H1 (cell line): ENCODE measurements at regions not wholly inside any gene's neighbourhood (a gene's known extent, or its start where the extent isn't known, plus 50 kb on each side); places are given as distances from the start of the nearest gene placed in this dataset.

Experiments
- CTCF ChIA-PET: fragments of 300-600 bp; sonication (Branson Sonifier 250); formaldehyde crosslinking; loops from one replicate; lab custom pipeline; 2021; ENCODE audit not compliant: partially characterized antibody; lab: Charles Lee
- POLR2A ChIA-PET: fragments of 300-600 bp; sonication (Branson Sonifier 250); formaldehyde crosslinking; loops from one replicate; lab custom pipeline; 2021; ENCODE audit warnings: inconsistent platforms; ENCODE audit not compliant: partially characterized antibody; lab: Charles Lee
- DNase-seq, 2 experiments: peaks; one replicate each; pipeline versions ENCODE4 v3.0.0 to v3.0.0-alpha.2; 2010 to 2022; ENCODE audit warnings: low spot score in 2 of 2, low read depth in 1 of 2, mixed read lengths in 1 of 2
- FAIRE-seq: peaks from 2 replicates; lab custom pipeline; 2011; peaks lifted over from hg19 to GRCh38; lab: Jason Lieb, UNC
- H2AFZ ChIP-seq: 2 replicates; pipeline ENCODE4 v1.8.1; 2012; ENCODE audit warnings: low read length, inconsistent platforms
- H2AK5ac ChIP-seq: 2 replicates; pipeline ENCODE4 v1.6.1; 2013; ENCODE audit warnings: low read depth, low read length
- H2BK120ac ChIP-seq: replicated peaks from 2 replicates; pipeline ENCODE3; 2013; ENCODE audit warnings: low read depth, low read length, inconsistent platforms
- H2BK12ac ChIP-seq: 2 replicates; pipeline ENCODE4 v1.6.1; 2013; ENCODE audit warnings: low read depth, low read length
- H2BK15ac ChIP-seq: 2 replicates; pipeline ENCODE4 v1.6.1; 2013; ENCODE audit warnings: low read length
- H2BK20ac ChIP-seq: 2 replicates; pipeline ENCODE4 v1.6.1; 2013; ENCODE audit warnings: low read length
- H2BK5ac ChIP-seq: 2 replicates; pipeline ENCODE4 v1.6.1; 2013; ENCODE audit warnings: low read depth, low read length
- H3K14ac ChIP-seq: 2 replicates; pipeline ENCODE4 v1.6.1; 2013; ENCODE audit warnings: inconsistent platforms; ENCODE audit not compliant: insufficient read length
- H3K18ac ChIP-seq: 2 replicates; pipeline ENCODE4 v1.6.1; 2013; ENCODE audit warnings: low read length; ENCODE audit errors: extremely low read depth
- H3K23ac ChIP-seq: 2 replicates; pipeline ENCODE4 v1.6.1; 2013; ENCODE audit warnings: inconsistent platforms; ENCODE audit not compliant: insufficient read length
- H3K23me2 ChIP-seq: 2 replicates; pipeline ENCODE4 v1.6.1; 2013; ENCODE audit warnings: low read depth, low read length
- H3K27ac ChIP-seq: 2 replicates; pipeline ENCODE4 v1.6.1; 2011; ENCODE audit warnings: low read depth, low read length, inconsistent platforms
- H3K27me3 ChIP-seq, 4 experiments: replicated peaks in 1 of 4; 1 replicate in 1 of 4; 2 replicates in 3 of 4; pipeline versions ENCODE4 v1.6.1 to v1.8.1; 2011 to 2013; ENCODE audit warnings: low read length in 3 of 4, mild to moderate bottlenecking in 3 of 4, inconsistent platforms in 2 of 4, mixed read lengths in 2 of 4, moderate library complexity in 1 of 4; ENCODE audit not compliant: control insufficient read depth in 3 of 4, insufficient read depth in 3 of 4; ENCODE audit errors: extremely low read depth in 1 of 4
- H3K36me3 ChIP-seq, 4 experiments: 2 replicates each; pipeline versions ENCODE4 v1.6.1 to v1.8.1; 2011 to 2013; ENCODE audit warnings: mild to moderate bottlenecking in 4 of 4, low read length in 3 of 4, moderate library complexity in 2 of 4, control low read depth in 1 of 4, inconsistent platforms in 1 of 4; ENCODE audit not compliant: insufficient read depth in 4 of 4, control insufficient read depth in 2 of 4
- H3K4ac ChIP-seq: replicated peaks from 2 replicates; pipeline ENCODE3; 2013; ENCODE audit warnings: low read length, low read depth, mixed read lengths, inconsistent platforms; ENCODE audit not compliant: insufficient read length
- H3K4me1 ChIP-seq, 4 experiments: replicated peaks in 1 of 4; 1 replicate in 1 of 4; 2 replicates in 3 of 4; pipeline versions ENCODE4 v1.6.1 to v1.8.1; 2011 to 2013; ENCODE audit warnings: low read length in 3 of 4, inconsistent platforms in 2 of 4, mixed read lengths in 1 of 4; ENCODE audit not compliant: insufficient read depth in 4 of 4, control insufficient read depth in 3 of 4
- H3K4me2 ChIP-seq, 2 experiments: 2 replicates each; pipeline versions ENCODE4 v1.6.1 to v1.8.1; 2011 to 2013; ENCODE audit warnings: low read depth in 2 of 2, low read length in 2 of 2, control low read depth in 1 of 2, inconsistent platforms in 1 of 2, mild to moderate bottlenecking in 1 of 2; ENCODE audit not compliant: insufficient read depth in 1 of 2
- H3K4me3 ChIP-seq, 4 experiments: fragments of 200-600, 300-600 bp in 1 of 4; sonication (generic), shearing (Covaris generic), sonication (Bioruptor Twin) in 1 of 4; 2 replicates each; pipeline versions ENCODE4 v1.5.1 to v1.8.1; 2011 to 2016; ENCODE audit warnings: low read length in 4 of 4, low read depth in 3 of 4, control low read depth in 2 of 4, inconsistent platforms in 2 of 4, mild to moderate bottlenecking in 2 of 4, mixed read lengths in 1 of 4, moderate library complexity in 1 of 4; ENCODE audit not compliant: insufficient read depth in 2 of 4; ENCODE audit errors: extremely low read depth in 1 of 4
- H3K56ac ChIP-seq: replicated peaks from 2 replicates; pipeline ENCODE3; 2013; ENCODE audit warnings: low read depth, mild to moderate bottlenecking, mixed read lengths, low read length, inconsistent platforms; ENCODE audit not compliant: insufficient read length
- H3K79me1 ChIP-seq: 2 replicates; pipeline ENCODE4 v1.6.1; 2013; ENCODE audit warnings: low read depth, low read length, control low read depth
- H3K79me2 ChIP-seq, 2 experiments: 2 replicates each; pipeline versions ENCODE4 v1.6.1 to v1.8.1; 2012 to 2013; ENCODE audit warnings: low read length in 2 of 2, mild to moderate bottlenecking in 2 of 2, inconsistent platforms in 1 of 2; ENCODE audit not compliant: insufficient read depth in 2 of 2, control insufficient read depth in 1 of 2
- H3K9ac ChIP-seq, 4 experiments: replicated peaks in 1 of 4; 1 replicate in 1 of 4; 2 replicates in 3 of 4; pipeline versions ENCODE4 v1.6.1 to v1.8.1; 2011 to 2013; ENCODE audit warnings: low read depth in 3 of 4, low read length in 3 of 4, control low read depth in 2 of 4, mild to moderate bottlenecking in 2 of 4, moderate library complexity in 2 of 4, inconsistent platforms in 1 of 4; ENCODE audit errors: extremely low read depth in 1 of 4
- H3K9me3 ChIP-seq, 2 experiments: 2 replicates each; pipeline versions ENCODE4 v1.6.1 to v1.8.1; 2012 to 2013; ENCODE audit warnings: mild to moderate bottlenecking in 2 of 2, moderate library complexity in 2 of 2, control low read depth in 1 of 2, inconsistent platforms in 1 of 2, low read depth in 1 of 2, low read length in 1 of 2, mixed read lengths in 1 of 2; ENCODE audit not compliant: insufficient read depth in 2 of 2
- H4K20me1 ChIP-seq, 2 experiments: replicated peaks in 1 of 2; 2 replicates each; pipeline versions ENCODE3 to v1.8.1; 2011 to 2013; ENCODE audit warnings: inconsistent platforms in 2 of 2, low read length in 2 of 2, mild to moderate bottlenecking in 1 of 2; ENCODE audit not compliant: insufficient read depth in 2 of 2, control insufficient read depth in 1 of 2
- H4K5ac ChIP-seq: 2 replicates; pipeline ENCODE4 v1.6.1; 2013; ENCODE audit warnings: low read length, low read depth, mixed read lengths, inconsistent platforms; ENCODE audit not compliant: insufficient read length
- H4K8ac ChIP-seq: 2 replicates; pipeline ENCODE4 v1.8.0; 2013; ENCODE audit warnings: mild to moderate bottlenecking, moderate library complexity, low read length, inconsistent platforms; ENCODE audit not compliant: insufficient read depth; ENCODE audit errors: extremely low read depth
- H4K91ac ChIP-seq: replicated peaks from 2 replicates; pipeline ENCODE3; 2013; ENCODE audit warnings: low read length, mixed read lengths, inconsistent platforms; ENCODE audit not compliant: insufficient read length
- CHD1 ChIP-seq: IDR thresholded peaks from 2 replicates; pipeline ENCODE4 v1.6.1; 2012; ENCODE audit warnings: low read depth, low read length, improper control_type of control experiment
- EZH2 ChIP-seq: fragments of 200-600 bp; sonication (generic); IDR thresholded peaks from 2 replicates; pipeline ENCODE4 v1.7.1; 2012; ENCODE audit warnings: low read depth, mild to moderate bottlenecking, moderate library complexity, low read length, inconsistent platforms; ENCODE audit not compliant: severe bottlenecking
- JUND ChIP-seq: IDR thresholded peaks from 2 replicates; pipeline ENCODE4 v1.6.1; 2011; ENCODE audit warnings: mild to moderate bottlenecking, improper control_type of control experiment, low read length
- MAFK ChIP-seq: IDR thresholded peaks from 2 replicates; pipeline ENCODE4 v1.6.1; 2012; ENCODE audit warnings: low read depth, mild to moderate bottlenecking, improper control_type of control experiment, low read length
- RNF2 ChIP-seq: fragments of 200-900, 300-1000 bp; sonication (generic); IDR thresholded peaks from 2 replicates; pipeline ENCODE4 v1.7.1; 2016; ENCODE audit warnings: borderline replicate concordance, low read depth, mild to moderate bottlenecking, antibody characterized with exemption, low read length; ENCODE audit not compliant: poor library complexity, severe bottlenecking; ENCODE audit errors: missing control alignments
- SP2 ChIP-seq: IDR thresholded peaks from 2 replicates; pipeline ENCODE4 v1.6.1; 2012; ENCODE audit warnings: mild to moderate bottlenecking, low read length, inconsistent platforms
- SP4 ChIP-seq: IDR thresholded peaks from 2 replicates; pipeline ENCODE4 v1.6.1; 2012; ENCODE audit warnings: low read length, inconsistent platforms
- YY1 ChIP-seq: IDR thresholded peaks from 2 replicates; pipeline ENCODE4 v1.6.1; 2011; ENCODE audit warnings: low read depth, mild to moderate bottlenecking, low read length
- WGBS, 2 experiments: shearing (Covaris generic) in 1 of 2; methylation state at CpG; one replicate each; pipeline versions ENCODE4 v1.1.6 to v1.1.7; 2013 to 2015; ENCODE audit warnings: low lambda C conversion rate in 2 of 2, mixed read lengths in 2 of 2, inconsistent platforms in 1 of 2, low coverage in 1 of 2, missing lambda C conversion rate in 1 of 2; ENCODE audit not compliant: insufficient replicate concordance in 2 of 2, insufficient coverage in 1 of 2, insufficient read length in 1 of 2; ENCODE audit errors: extremely low coverage in 1 of 2, missing lambda C conversion rate in 1 of 2; 5-methylcytosine and 5-hydroxymethylcytosine counted together

- Histone ChIP-seq H3K14ac (no peak overlapping the region), H4K8ac (no peak overlapping the region), H3K79me2 (no peaks in the 10 kb centered on the region), H3K23me2 (peaks cover 5% of the 10 kb centered on the region; the same call in 1 of the 2 replicates), H3K36me3 (no peaks in the 10 kb centered on the region), H3K4me2 (no peak overlapping the region), H2AK5ac (no peak overlapping the region), H2BK5ac (no peak overlapping the region), H3K4me3 (no peak overlapping the region), H3K27ac (no peak overlapping the region), H2BK12ac (no peak overlapping the region), H4K5ac (no peak overlapping the region), H3K27me3 (no peaks in the 10 kb centered on the region), H2AFZ (no peak overlapping the region), H3K23ac (no peak overlapping the region), H2BK15ac (no peak overlapping the region), H3K56ac (no peak overlapping the region), H3K18ac (no peak overlapping the region), H2BK120ac (no peak overlapping the region), H3K9ac (no peak overlapping the region), H3K4me1 (no peaks in the 10 kb centered on the region), H3K9me3 (peaks cover 18 to 19% of the 10 kb centered on the region in 2 experiments; a peak in 3 of 4 replicates), H4K91ac (no peak overlapping the region), H2BK20ac (no peak overlapping the region), H3K79me1 (no peaks in the 10 kb centered on the region), H3K4ac (no peak overlapping the region), H4K20me1 (peaks cover 0 to 2% of the 10 kb centered on the region in 2 experiments)
- WGBS, 2 experiments: 90% methylated on average over 4 of the region's 4 CpGs; no CpG with 5 or more reads in 1 of the 2 experiments
- ChIA-PET POLR2A (no interaction called here), CTCF (interaction anchor here (0.9 to 1.9 kb wide), 8 partner anchors 11 to 253 kb away, joined by 3 to 7 read pairs (median 3); no protein-coding TSS in a partner anchor)
- DNase-seq (no peak), FAIRE-seq (no peak)
- TF ChIP-seq JUND (no peak), YY1 (no peak), SP4 (no peak), CHD1 (no peak), MAFK (no peak), EZH2 (no peak), RNF2 (no peak), SP2 (no peak)
These were observed 261.2 kb downstream of the MATN1 start for GRCh38 chr1:30462166-30462565.
